Ascending aorta (tissue), 2 donors: ENCODE measurements at regions not wholly inside any gene's neighbourhood (a gene's known extent, or its start where the extent isn't known, plus 50 kb on each side); places are given as distances from the start of the nearest gene placed in this dataset.

Experiments used
- DNase-seq, 2 donors: peaks; one replicate each; pipeline ENCODE4 v3.0.0-alpha.2; 2019; ENCODE audit warnings: low spot score in 2 of 2
- H3K27ac ChIP-seq, 2 donors: fragments of 200-600 bp; sonication (generic); one replicate each; pipeline ENCODE4 v1.5.1; 2016 to 2017; ENCODE audit warnings: mild to moderate bottlenecking in 1 of 2
- H3K27me3 ChIP-seq: fragments of 200-600 bp; sonication (generic); one replicate; pipeline ENCODE4 v1.5.1; 2017
- H3K36me3 ChIP-seq, 2 donors: fragments of 200-600 bp; sonication (generic); one replicate each; pipeline ENCODE4 v1.5.1; 2016
- H3K4me1 ChIP-seq, 2 donors: fragments of 200-600 bp; sonication (generic); one replicate each; pipeline ENCODE4 v1.5.1; 2016 to 2017; ENCODE audit warnings: mild to moderate bottlenecking in 1 of 2
- H3K4me3 ChIP-seq, 2 donors: fragments of 200-600 bp; sonication (generic); one replicate each; pipeline ENCODE4 v1.5.1; 2016 to 2017; ENCODE audit warnings: mild to moderate bottlenecking in 1 of 2
- H3K9me3 ChIP-seq, 2 donors: fragments of 200-600 bp; sonication (generic); one replicate each; pipeline ENCODE4 v1.5.1; 2016
- intact Hi-C: fragments of 100-400 bp; cut with DNase I; formaldehyde crosslinking; loops from one replicate; pipeline ENCODE4 v1.15.1; 2023
- TF ChIP-seq, protein P1 (sequence below), 3 experiments: fragments of 200-600 bp in 2 of 3; fragments of 450-650 bp in 1 of 3; sonication (generic) in 2 of 3; IDR thresholded peaks; one replicate each; pipeline ENCODE4 v1.5.1; 2016 to 2019; ENCODE audit warnings: antibody characterized with exemption in 3 of 3, mild to moderate bottlenecking in 1 of 3, moderate library complexity in 1 of 3

- Histone ChIP-seq H3K27ac (no peak overlapping the region), H3K4me1 (peaks cover 2 to 20% of the 10 kb centered on the region in 2 donors), H3K4me3 (no peak overlapping the region), H3K27me3 (no peaks in the 10 kb centered on the region), H3K36me3 (no peaks in the 10 kb centered on the region), H3K9me3 (no peaks in the 10 kb centered on the region)
- no peak for DNase-seq
- TF ChIP-seq, protein P1, sequence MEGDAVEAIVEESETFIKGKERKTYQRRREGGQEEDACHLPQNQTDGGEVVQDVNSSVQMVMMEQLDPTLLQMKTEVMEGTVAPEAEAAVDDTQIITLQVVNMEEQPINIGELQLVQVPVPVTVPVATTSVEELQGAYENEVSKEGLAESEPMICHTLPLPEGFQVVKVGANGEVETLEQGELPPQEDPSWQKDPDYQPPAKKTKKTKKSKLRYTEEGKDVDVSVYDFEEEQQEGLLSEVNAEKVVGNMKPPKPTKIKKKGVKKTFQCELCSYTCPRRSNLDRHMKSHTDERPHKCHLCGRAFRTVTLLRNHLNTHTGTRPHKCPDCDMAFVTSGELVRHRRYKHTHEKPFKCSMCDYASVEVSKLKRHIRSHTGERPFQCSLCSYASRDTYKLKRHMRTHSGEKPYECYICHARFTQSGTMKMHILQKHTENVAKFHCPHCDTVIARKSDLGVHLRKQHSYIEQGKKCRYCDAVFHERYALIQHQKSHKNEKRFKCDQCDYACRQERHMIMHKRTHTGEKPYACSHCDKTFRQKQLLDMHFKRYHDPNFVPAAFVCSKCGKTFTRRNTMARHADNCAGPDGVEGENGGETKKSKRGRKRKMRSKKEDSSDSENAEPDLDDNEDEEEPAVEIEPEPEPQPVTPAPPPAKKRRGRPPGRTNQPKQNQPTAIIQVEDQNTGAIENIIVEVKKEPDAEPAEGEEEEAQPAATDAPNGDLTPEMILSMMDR (IDR thresholded peaks at IDR 0.05), result no peak
- intact Hi-C loops, result no loop called here
Measured at GRCh38 chr4:156559346-156559745, 412.3 kb downstream of the PDGFC start.

GRCh38 chr4:156558373-156559025 lies 413.1 kb downstream of the PDGFC start:
- intact Hi-C loops, result no loop called here
- DNase-seq, result peak in 1 of 2 donors; percentile 64
- Histone ChIP-seq H3K36me3 (no peaks in the 10 kb centered on the region), H3K4me1 (peaks cover 2 to 20% of the 10 kb centered on the region in 2 donors), H3K27me3 (no peaks in the 10 kb centered on the region), H3K4me3 (no peak overlapping the region), H3K27ac (peak overlapping the region in 1 of 2 donors; percentile 17), H3K9me3 (no peaks in the 10 kb centered on the region)
- TF ChIP-seq, protein P1 (IDR thresholded peaks at IDR 0.05), result no peak

DNA sequence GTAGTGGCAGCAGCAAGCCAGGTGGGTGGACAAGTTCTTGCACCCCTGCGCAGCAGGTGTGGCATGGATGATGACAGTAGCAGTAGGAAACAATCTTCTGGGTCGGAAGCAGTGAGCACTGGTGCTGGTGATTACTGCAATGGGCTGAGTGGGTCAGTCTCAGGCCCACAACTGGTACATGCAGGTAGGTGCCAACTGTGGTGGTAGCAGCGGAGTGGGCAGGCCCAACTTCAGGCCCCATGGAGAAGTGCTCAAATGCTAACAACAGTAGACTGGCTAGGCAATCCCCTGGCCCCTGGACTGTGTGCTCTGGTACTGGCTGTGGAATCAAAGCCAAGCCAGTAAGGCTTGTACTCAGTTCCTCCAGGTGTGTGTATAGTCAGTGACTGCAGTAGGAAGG lies 413.7 kb downstream of the PDGFC start:
- TF ChIP-seq, protein P1 (IDR thresholded peaks at IDR 0.05), result no peak
- no peaks in the 10 kb centered on the region for H3K36me3 ChIP-seq
- no peak for DNase-seq
- intact Hi-C loops, result no loop called here
- H3K4me1 ChIP-seq, result peaks cover 2 to 19% of the 10 kb centered on the region in 2 donors
- no peaks in the 10 kb centered on the region for H3K9me3 ChIP-seq
- no peak overlapping the region for H3K4me3 ChIP-seq
- H3K27ac ChIP-seq, result no peak overlapping the region
- no peaks in the 10 kb centered on the region for H3K27me3 ChIP-seq

- TF ChIP-seq, protein P1 (IDR thresholded peaks at IDR 0.05), result no peak
- intact Hi-C loops, result no loop called here
- no peaks in the 10 kb centered on the region for H3K9me3 ChIP-seq
- no peak overlapping the region for H3K27ac ChIP-seq
- no peak for DNase-seq
- H3K27me3 ChIP-seq, result no peaks in the 10 kb centered on the region
- no peaks in the 10 kb centered on the region for H3K36me3 ChIP-seq
- peaks cover 0 to 7% of the 10 kb centered on the region in 2 donors for H3K4me1 ChIP-seq
- no peak overlapping the region for H3K4me3 ChIP-seq
Measured at GRCh38 chr4:156556336-156556735, 415.3 kb downstream of the PDGFC start.

DNA sequence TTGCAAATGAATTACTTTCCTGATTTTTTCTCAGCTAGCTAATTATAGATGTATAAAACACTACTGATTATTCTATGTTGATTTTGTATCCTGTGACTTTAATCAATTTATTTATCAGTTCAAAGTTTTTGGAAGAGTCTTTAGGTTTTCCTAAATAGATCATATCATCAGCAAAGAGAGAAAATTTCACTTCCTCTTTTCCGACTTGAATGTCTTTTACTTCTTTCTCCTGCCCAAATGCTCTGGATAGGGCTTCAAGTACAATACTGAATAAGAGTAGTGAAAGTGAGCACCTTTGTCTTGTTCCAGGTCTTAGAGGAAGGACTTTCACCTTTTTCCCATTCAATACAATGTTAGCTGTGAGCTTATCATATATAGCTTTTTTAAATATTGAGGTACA lies 417.9 kb downstream of the PDGFC start:
- Histone ChIP-seq H3K4me3 (no peak overlapping the region), H3K36me3 (no peaks in the 10 kb centered on the region), H3K9me3 (no peaks in the 10 kb centered on the region), H3K27ac (no peak overlapping the region), H3K4me1 (peaks cover 0 to 7% of the 10 kb centered on the region in 2 donors), H3K27me3 (no peaks in the 10 kb centered on the region)
- intact Hi-C loops, result no loop called here
- TF ChIP-seq, protein P1 (IDR thresholded peaks at IDR 0.05), result no peak
- no peak for DNase-seq
